Epithelial cell of esophagus (primary cell): ENCODE measurements at regions not wholly inside any gene's neighbourhood (a gene's known extent, or its start where the extent isn't known, plus 50 kb on each side); places are given as distances from the start of the nearest gene placed in this dataset.

Experiments
- DNase-seq: peaks from one replicate; pipeline ENCODE4 v3.0.0; 2010; ENCODE audit warnings: low read depth
- H3K4me3 ChIP-seq: 2 replicates; pipeline ENCODE4 v1.5.1; 2011; ENCODE audit warnings: mild to moderate bottlenecking, low read length, control low read depth
- CTCF ChIP-seq: IDR thresholded peaks from 2 replicates; pipeline ENCODE4 v1.5.1; 2011; ENCODE audit warnings: low read depth, mild to moderate bottlenecking, low read length, control low read depth, inconsistent platforms; ENCODE audit not compliant: insufficient read depth; ENCODE audit errors: missing control alignments

GRCh38 chr2:403682-404081, 115.8 kb upstream of the ALKAL2 start:
- H3K4me3 ChIP-seq = no peak overlapping the region
- no peak for TF ChIP-seq CTCF
- no peak for DNase-seq

- H3K4me3 ChIP-seq = no peak overlapping the region
- TF ChIP-seq CTCF = no peak
- DNase-seq = no peak
These were observed 114.8 kb upstream of the ALKAL2 start for GRCh38 chr2:402721-403120.

GRCh38 chr2:402206-402605, 114.3 kb upstream of the ALKAL2 start:
- TF ChIP-seq CTCF = no peak
- no peak overlapping the region for H3K4me3 ChIP-seq
- no peak for DNase-seq

GRCh38 chr2:401019-401679, 113.3 kb upstream of the ALKAL2 start:
- no peak for TF ChIP-seq CTCF
- no peak for DNase-seq
- H3K4me3 ChIP-seq = no peak overlapping the region

GRCh38 chr2:397926-398325, 110.0 kb upstream of the ALKAL2 start:
- no peak for DNase-seq
- H3K4me3 ChIP-seq = no peak overlapping the region
- TF ChIP-seq CTCF = no peak

GRCh38 chr2:397521-397920, 109.6 kb upstream of the ALKAL2 start:
- no peak overlapping the region for H3K4me3 ChIP-seq
- no peak for TF ChIP-seq CTCF
- no peak for DNase-seq

- TF ChIP-seq CTCF = no peak
- H3K4me3 ChIP-seq = no peak overlapping the region
- no peak for DNase-seq
These were observed 109.0 kb upstream of the ALKAL2 start for GRCh38 chr2:396903-397302.
